ENCODE measurements at regions not wholly inside any gene's neighbourhood (a gene's known extent, or its start where the extent isn't known, plus 50 kb on each side); places are given as distances from the start of the nearest gene placed in this dataset.

DNA sequence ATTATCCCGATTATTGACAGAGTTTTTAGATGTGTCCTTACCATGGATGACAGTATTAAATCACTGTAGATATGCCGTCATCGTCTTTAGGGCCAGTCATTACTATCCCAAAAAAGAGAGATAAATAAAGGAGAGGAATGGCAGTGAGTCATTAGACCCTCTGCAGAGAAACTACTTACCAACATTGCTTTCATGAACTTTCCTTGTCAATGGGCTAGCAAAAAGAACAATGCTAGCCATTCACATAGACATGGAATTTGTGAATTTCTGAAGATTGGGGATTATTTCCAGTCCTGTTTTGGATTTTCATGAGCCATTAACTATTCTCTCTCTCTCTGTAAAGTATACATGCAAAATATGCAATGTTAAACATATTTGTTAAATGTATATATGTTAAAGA lies 319.4 kb upstream of the FANCL start:
- no peak overlapping the region for H3K4me3 Mint-ChIP-seq
- TF ChIP-seq, protein P1, sequence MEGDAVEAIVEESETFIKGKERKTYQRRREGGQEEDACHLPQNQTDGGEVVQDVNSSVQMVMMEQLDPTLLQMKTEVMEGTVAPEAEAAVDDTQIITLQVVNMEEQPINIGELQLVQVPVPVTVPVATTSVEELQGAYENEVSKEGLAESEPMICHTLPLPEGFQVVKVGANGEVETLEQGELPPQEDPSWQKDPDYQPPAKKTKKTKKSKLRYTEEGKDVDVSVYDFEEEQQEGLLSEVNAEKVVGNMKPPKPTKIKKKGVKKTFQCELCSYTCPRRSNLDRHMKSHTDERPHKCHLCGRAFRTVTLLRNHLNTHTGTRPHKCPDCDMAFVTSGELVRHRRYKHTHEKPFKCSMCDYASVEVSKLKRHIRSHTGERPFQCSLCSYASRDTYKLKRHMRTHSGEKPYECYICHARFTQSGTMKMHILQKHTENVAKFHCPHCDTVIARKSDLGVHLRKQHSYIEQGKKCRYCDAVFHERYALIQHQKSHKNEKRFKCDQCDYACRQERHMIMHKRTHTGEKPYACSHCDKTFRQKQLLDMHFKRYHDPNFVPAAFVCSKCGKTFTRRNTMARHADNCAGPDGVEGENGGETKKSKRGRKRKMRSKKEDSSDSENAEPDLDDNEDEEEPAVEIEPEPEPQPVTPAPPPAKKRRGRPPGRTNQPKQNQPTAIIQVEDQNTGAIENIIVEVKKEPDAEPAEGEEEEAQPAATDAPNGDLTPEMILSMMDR (IDR thresholded peaks at IDR 0.05; ENCODE audit: unreplicated experiment in 3 of 3): no peak
- no peaks in the 10 kb centered on the region for H3K9me3 Mint-ChIP-seq
- no peaks in the 10 kb centered on the region for H3K36me3 Mint-ChIP-seq (ENCODE audit: low read depth)
- no peaks in the 10 kb centered on the region for H3K27me3 Mint-ChIP-seq (ENCODE audit: low read depth)
- H3K4me1 Mint-ChIP-seq: no peaks in the 10 kb centered on the region
- no peak overlapping the region for H3K27ac Mint-ChIP-seq

DNA sequence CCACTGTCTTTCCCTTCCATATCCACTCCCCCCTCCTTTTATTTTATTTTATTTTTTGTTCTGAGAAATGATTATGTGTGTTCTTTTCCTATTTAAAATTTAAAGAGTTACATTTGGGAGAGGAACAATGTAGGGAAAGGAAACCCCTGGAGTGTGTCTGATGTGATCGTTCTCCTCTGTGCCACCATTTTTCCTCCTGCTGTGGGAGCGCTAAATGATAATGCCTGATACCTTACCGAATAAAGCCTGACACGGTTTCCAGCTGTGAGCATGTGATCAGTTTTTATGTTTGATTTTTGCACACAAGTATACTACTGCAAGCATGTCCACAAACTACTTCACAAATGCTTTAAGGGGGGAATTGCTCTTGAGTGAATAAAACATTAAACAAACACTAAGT lies 317.8 kb upstream of the FANCL start:
- H3K4me1 Mint-ChIP-seq: no peaks in the 10 kb centered on the region
- TF ChIP-seq, protein P1 (IDR thresholded peaks at IDR 0.05; ENCODE audit: unreplicated experiment in 3 of 3): no peak
- no peak overlapping the region for H3K27ac Mint-ChIP-seq

DNA sequence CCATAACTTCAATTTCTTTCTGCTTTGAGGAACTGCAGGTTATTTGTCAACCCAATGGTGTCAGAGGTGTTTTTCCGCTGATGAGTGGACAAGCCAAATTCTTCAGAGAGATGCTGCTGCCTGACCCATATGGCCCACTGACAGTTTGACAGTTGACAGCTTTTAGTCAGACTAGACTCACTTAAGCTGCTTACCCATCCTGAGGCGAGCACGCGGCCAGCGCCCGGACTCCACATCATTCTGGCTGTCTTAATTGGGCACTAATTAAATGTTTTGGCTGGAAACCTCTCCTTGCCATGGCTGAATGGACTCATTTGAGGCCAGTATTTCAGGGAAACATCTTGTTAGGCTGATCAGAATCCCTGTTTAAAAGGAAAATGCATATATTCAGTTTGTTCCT lies 316.1 kb upstream of the FANCL start:
- TF ChIP-seq, protein P1 (IDR thresholded peaks at IDR 0.05; ENCODE audit: unreplicated experiment in 3 of 3): no peak
- Mint-ChIP-seq H3K4me3 (no peak overlapping the region), H3K9me3 (no peaks in the 10 kb centered on the region), H3K36me3 (ENCODE audit: low read depth) (no peaks in the 10 kb centered on the region), H3K27me3 (ENCODE audit: low read depth) (no peaks in the 10 kb centered on the region), H3K27ac (no peak overlapping the region), H3K4me1 (no peaks in the 10 kb centered on the region)

More for the DNA sequence above, 317.8 kb upstream of the FANCL start:
- H3K36me3 Mint-ChIP-seq (ENCODE audit: low read depth): no peaks in the 10 kb centered on the region
- no peak overlapping the region for H3K4me3 Mint-ChIP-seq
- no peaks in the 10 kb centered on the region for H3K9me3 Mint-ChIP-seq
- H3K27me3 Mint-ChIP-seq (ENCODE audit: low read depth): no peaks in the 10 kb centered on the region

DNA sequence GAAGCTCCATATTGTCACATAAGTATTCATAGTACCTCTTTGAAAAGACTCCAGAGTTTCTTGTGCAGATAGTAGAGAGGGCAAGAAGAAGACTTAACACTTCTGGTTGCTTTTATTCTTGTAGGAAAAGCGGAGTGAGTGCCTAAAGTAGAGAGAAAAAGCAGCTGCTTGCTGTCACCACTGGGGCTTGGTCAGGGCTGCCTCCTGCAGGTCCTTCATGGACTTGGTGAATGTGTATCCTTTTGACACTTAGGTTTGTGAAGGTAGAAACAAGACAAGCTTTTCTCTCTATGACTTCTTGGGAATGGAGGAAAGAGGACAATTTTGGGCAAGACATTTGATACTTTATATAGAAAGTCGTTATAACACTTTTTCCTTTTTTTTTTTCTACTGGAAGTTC lies 312.8 kb upstream of the FANCL start:
- Mint-ChIP-seq H3K36me3 (ENCODE audit: low read depth) (no peaks in the 10 kb centered on the region), H3K4me3 (no peak overlapping the region)
- TF ChIP-seq, protein P1 (IDR thresholded peaks at IDR 0.05; ENCODE audit: unreplicated experiment in 3 of 3): peak in 1 of 3 experiments; percentile 12

DNA sequence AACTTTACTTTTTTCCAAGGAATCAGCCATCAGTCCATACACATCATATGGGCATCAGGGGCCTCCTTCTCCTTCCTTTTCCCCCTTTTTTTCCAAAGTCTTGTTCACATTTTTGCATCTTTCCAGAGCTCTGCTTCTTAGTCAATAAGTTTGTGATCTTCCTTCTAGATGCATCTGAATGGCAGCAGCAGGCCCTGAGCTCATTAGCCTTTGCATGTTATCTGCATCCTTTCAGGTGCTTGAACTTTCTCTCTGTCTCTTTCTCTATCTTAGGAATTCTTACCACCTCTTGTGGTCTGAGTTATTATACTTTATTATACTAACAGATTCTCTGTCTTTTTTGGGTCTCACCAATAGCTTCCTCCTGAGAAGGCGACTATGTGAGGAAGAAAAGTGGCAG lies 312.4 kb upstream of the FANCL start:
- no peak overlapping the region for H3K27ac Mint-ChIP-seq
- H3K9me3 Mint-ChIP-seq: no peaks in the 10 kb centered on the region
- TF ChIP-seq, protein P1 (IDR thresholded peaks at IDR 0.05; ENCODE audit: unreplicated experiment in 3 of 3): no peak
- H3K27me3 Mint-ChIP-seq (ENCODE audit: low read depth): no peaks in the 10 kb centered on the region
- no peak overlapping the region for H3K4me3 Mint-ChIP-seq
- H3K4me1 Mint-ChIP-seq: no peaks in the 10 kb centered on the region
- H3K36me3 Mint-ChIP-seq (ENCODE audit: low read depth): no peaks in the 10 kb centered on the region

More for the DNA sequence above, 312.8 kb upstream of the FANCL start:
- Mint-ChIP-seq H3K4me1 (no peaks in the 10 kb centered on the region), H3K27me3 (ENCODE audit: low read depth) (no peaks in the 10 kb centered on the region), H3K27ac (no peak overlapping the region), H3K9me3 (no peaks in the 10 kb centered on the region)

All from nephron (organoid).